ENCODE measurements at regions not wholly inside any gene's neighbourhood (a gene's known extent, or its start where the extent isn't known, plus 50 kb on each side); places are given as distances from the start of the nearest gene placed in this dataset.

DNA sequence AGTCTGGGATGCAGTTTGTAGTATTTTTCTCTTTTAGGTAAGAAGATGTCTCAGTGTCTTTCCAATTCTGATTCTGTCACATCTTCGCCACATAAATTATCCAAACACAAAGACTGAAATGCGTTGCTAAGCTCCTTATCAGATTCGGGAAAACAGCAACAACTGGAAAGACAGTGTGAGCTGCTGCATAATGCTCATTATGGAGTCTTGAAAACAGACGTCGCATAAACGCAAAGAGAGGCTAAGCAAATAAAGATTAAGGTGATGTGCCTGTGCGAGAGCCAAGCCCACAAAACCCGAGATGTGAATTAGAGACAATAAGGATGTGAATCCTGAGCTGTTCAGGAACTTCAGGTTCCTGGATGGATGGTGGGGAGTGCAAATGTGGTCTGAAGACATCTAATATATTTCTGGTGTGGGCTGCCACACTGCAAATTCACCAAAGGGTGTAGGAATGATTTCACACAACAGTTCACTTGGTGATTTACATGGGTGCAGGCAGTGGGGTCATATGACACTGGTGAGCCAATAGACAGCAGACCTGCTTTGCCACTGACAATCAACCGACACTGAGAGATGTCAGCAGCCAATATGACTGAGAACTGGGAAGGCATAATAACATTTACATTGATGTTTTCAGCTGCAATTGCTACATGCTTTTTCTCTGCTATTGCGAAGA is 195.8 kb downstream of the MTX2 start:
- Histone ChIP-seq H3K4me3 (ENCODE audit: low read depth in 1 of 2, low read length in 2 of 2) (no peak overlapping the region), H3K27me3 (ENCODE audit: control insufficient read depth in 1 of 2, insufficient read depth in 2 of 2, low read length in 2 of 2) (no peaks in the 10 kb centered on the region), H3K36me3 (ENCODE audit: control insufficient read depth in 2 of 2, insufficient read depth in 2 of 2, low read length in 1 of 2) (no peaks in the 10 kb centered on the region), H3K9me3 (ENCODE audit: control insufficient read depth in 2 of 2, insufficient read depth in 1 of 2, low read depth in 1 of 2, low read length in 1 of 2) (no peaks in the 10 kb centered on the region), H3K4me1 (ENCODE audit: control insufficient read depth in 2 of 2, insufficient read depth in 2 of 2, low read length in 1 of 2) (no peaks in the 10 kb centered on the region), H3K27ac (ENCODE audit: low read depth in 2 of 2, low read length in 1 of 2) (no peak overlapping the region)
- 59 to 70% methylated on average over 10 of the region's 10 CpGs for WGBS, 2 donors

DNA sequence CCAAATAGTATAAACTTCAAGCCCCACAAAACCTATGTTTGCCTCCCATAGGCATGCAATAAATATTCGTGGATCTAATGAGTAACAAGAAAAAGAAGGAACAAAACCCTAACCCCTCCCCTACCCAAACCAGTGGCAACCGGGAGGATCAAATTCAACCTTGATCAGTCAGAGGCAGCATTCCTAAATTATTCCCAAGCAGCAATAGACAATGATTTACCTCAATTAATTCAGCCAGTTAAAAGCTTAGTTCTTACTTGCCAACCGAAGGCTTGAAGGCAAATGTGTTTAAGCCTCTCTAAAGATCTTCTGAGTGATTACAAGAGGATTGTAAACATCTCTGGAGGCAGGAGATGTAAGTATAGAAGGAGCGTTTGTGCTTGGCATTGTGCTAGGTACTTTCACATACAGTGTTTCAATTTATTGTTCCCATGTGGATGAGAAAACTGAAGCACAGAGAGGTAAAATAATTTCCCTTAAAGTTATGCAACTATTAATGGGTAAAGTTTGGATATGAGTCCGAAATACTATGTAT is 197.7 kb downstream of the MTX2 start:
- 52 to 56% methylated on average over 5 of the region's 5 CpGs for WGBS, 2 donors
- Histone ChIP-seq H3K27ac (ENCODE audit: low read depth in 2 of 2, low read length in 1 of 2) (peak overlapping the region; percentile 11 to 44), H3K4me3 (ENCODE audit: low read depth in 1 of 2, low read length in 2 of 2) (no peak overlapping the region), H3K9me3 (ENCODE audit: control insufficient read depth in 2 of 2, insufficient read depth in 1 of 2, low read depth in 1 of 2, low read length in 1 of 2) (no peaks in the 10 kb centered on the region), H3K36me3 (ENCODE audit: control insufficient read depth in 2 of 2, insufficient read depth in 2 of 2, low read length in 1 of 2) (no peaks in the 10 kb centered on the region), H3K27me3 (ENCODE audit: control insufficient read depth in 1 of 2, insufficient read depth in 2 of 2, low read length in 2 of 2) (no peaks in the 10 kb centered on the region), H3K4me1 (ENCODE audit: control insufficient read depth in 2 of 2, insufficient read depth in 2 of 2, low read length in 1 of 2) (peaks cover 0 to 1% of the 10 kb centered on the region in 2 donors)

DNA sequence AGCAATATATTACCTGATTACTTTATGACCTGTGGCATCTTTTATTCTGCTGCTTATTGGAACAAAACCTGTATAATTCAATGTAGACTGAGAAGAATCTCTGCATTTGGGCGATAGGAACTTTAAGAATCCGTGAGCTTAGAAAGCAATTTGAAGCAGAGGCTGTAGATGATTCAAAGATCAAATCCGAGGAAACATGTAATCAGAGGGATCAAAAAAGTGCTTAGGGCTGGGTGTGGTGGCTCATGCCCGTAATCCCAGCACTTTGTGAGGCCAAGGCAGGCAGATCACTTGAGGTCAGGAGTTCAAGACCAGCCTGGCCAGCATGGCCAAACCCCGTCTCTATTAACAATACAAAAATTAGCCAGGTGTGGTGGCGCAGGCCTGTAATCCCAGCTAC is 198.4 kb downstream of the MTX2 start:
- H3K36me3 ChIP-seq (ENCODE audit: control insufficient read depth in 2 of 2, insufficient read depth in 2 of 2, low read length in 1 of 2): no peaks in the 10 kb centered on the region

DNA sequence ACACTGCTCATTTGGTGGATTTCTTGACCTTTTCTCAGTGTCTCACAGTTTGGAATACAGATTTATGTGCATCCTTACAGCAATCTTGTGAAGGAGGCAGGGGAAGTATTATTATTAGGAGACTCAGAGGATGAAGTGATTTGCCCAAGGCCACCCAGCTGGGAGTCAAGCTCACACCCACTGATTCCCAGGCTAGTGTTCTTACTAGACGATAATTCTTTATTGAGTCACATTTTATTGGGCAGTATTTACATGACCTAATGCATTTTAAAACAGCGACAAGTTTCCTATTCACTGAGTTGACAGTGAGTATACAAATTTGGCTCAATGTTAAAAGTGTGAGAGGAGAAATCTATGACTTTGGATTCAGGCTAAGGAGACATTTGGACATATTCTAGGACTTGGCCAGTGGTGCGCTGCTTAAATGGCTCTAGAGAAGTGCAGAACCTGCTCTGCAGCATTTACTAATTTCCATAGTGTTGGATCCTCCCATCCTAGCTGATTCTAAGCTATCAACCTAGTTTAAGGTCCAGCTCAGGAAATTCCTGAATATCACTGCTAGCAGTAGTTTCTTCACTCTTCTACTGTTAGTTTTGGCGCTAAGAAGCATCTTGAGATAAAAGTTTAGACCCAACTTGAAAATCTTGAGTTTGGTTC is 199.3 kb downstream of the MTX2 start:
- WGBS, 2 donors: 61 to 68% methylated on average over 4 of the region's 4 CpGs
- Histone ChIP-seq H3K27me3 (ENCODE audit: control insufficient read depth in 1 of 2, insufficient read depth in 2 of 2, low read length in 2 of 2) (no peaks in the 10 kb centered on the region), H3K4me1 (ENCODE audit: control insufficient read depth in 2 of 2, insufficient read depth in 2 of 2, low read length in 1 of 2) (peaks cover 0 to 4% of the 10 kb centered on the region in 2 donors), H3K9me3 (ENCODE audit: control insufficient read depth in 2 of 2, insufficient read depth in 1 of 2, low read depth in 1 of 2, low read length in 1 of 2) (no peaks in the 10 kb centered on the region), H3K27ac (ENCODE audit: low read depth in 2 of 2, low read length in 1 of 2) (peak overlapping the region in 1 of 2 donors; percentile 3), H3K36me3 (ENCODE audit: control insufficient read depth in 2 of 2, insufficient read depth in 2 of 2, low read length in 1 of 2) (no peaks in the 10 kb centered on the region), H3K4me3 (ENCODE audit: low read depth in 1 of 2, low read length in 2 of 2) (no peak overlapping the region)

More for the DNA sequence above, 198.4 kb downstream of the MTX2 start:
- H3K9me3 ChIP-seq (ENCODE audit: control insufficient read depth in 2 of 2, insufficient read depth in 1 of 2, low read depth in 1 of 2, low read length in 1 of 2): no peaks in the 10 kb centered on the region
- H3K4me1 ChIP-seq (ENCODE audit: control insufficient read depth in 2 of 2, insufficient read depth in 2 of 2, low read length in 1 of 2): peaks cover 0 to 4% of the 10 kb centered on the region in 2 donors
- H3K4me3 ChIP-seq (ENCODE audit: low read depth in 1 of 2, low read length in 2 of 2): no peak overlapping the region
- H3K27ac ChIP-seq (ENCODE audit: low read depth in 2 of 2, low read length in 1 of 2): peak overlapping the region in 1 of 2 donors; percentile 11
- WGBS, 2 donors: 58 to 64% methylated on average over 6 of the region's 6 CpGs
- no peaks in the 10 kb centered on the region for H3K27me3 ChIP-seq (ENCODE audit: control insufficient read depth in 1 of 2, insufficient read depth in 2 of 2, low read length in 2 of 2)

DNA sequence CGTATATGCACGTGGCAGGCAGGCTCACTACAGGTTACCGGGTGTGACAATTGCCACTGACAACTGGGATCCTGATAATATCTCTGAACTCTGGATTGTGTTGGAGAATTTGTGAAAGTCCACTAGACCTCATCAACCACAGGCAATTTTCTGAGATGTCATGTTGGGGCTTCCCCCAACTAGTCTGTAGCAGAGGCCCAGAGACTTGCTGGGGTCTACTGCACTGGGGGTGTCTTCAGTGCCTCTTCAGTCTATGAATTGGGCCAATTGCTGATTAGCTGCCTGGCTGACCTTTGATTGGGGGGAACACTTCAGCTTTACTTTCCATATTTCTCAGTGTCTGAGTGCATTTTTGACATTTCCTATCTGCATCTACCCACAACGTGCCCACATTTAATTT is 201.5 kb downstream of the MTX2 start:
- no peak overlapping the region for H3K4me3 ChIP-seq (ENCODE audit: low read depth in 1 of 2, low read length in 2 of 2)
- H3K27me3 ChIP-seq (ENCODE audit: control insufficient read depth in 1 of 2, insufficient read depth in 2 of 2, low read length in 2 of 2): no peaks in the 10 kb centered on the region
- WGBS, 2 donors: 73 to 85% methylated on average over 4 of the region's 4 CpGs
- H3K27ac ChIP-seq (ENCODE audit: low read depth in 2 of 2, low read length in 1 of 2): no peak overlapping the region
- H3K9me3 ChIP-seq (ENCODE audit: control insufficient read depth in 2 of 2, insufficient read depth in 1 of 2, low read depth in 1 of 2, low read length in 1 of 2): no peaks in the 10 kb centered on the region
- H3K36me3 ChIP-seq (ENCODE audit: control insufficient read depth in 2 of 2, insufficient read depth in 2 of 2, low read length in 1 of 2): no peaks in the 10 kb centered on the region
- peaks cover 0 to 4% of the 10 kb centered on the region in 2 donors for H3K4me1 ChIP-seq (ENCODE audit: control insufficient read depth in 2 of 2, insufficient read depth in 2 of 2, low read length in 1 of 2)

DNA sequence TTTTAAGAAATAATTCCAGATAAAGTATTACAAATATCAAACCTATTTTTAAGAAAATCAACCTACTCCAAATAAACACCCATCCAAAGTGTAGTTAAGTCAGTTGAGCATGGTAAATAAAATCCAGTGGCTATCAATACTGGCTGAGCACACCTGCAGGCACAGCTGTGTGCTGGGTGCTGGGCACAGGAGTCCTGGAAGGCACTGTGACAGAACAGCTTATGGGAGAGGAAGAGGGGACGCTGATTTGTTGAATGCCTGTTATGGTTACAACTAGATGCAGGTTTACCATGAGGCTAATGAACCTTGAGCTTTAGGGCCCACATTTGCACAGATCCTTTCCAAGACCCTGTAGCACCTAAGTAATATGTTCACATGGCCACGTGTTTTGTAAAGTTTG is 202.7 kb downstream of the MTX2 start:
- H3K4me3 ChIP-seq (ENCODE audit: low read depth in 1 of 2, low read length in 2 of 2): no peak overlapping the region
- no peaks in the 10 kb centered on the region for H3K9me3 ChIP-seq (ENCODE audit: control insufficient read depth in 2 of 2, insufficient read depth in 1 of 2, low read depth in 1 of 2, low read length in 1 of 2)
- WGBS, 2 donors: 85 to 90% methylated on average over 2 of the region's 2 CpGs
- no peaks in the 10 kb centered on the region for H3K36me3 ChIP-seq (ENCODE audit: control insufficient read depth in 2 of 2, insufficient read depth in 2 of 2, low read length in 1 of 2)
- no peaks in the 10 kb centered on the region for H3K27me3 ChIP-seq (ENCODE audit: control insufficient read depth in 1 of 2, insufficient read depth in 2 of 2, low read length in 2 of 2)
- H3K4me1 ChIP-seq (ENCODE audit: control insufficient read depth in 2 of 2, insufficient read depth in 2 of 2, low read length in 1 of 2): peaks cover 0 to 4% of the 10 kb centered on the region in 2 donors
- H3K27ac ChIP-seq (ENCODE audit: low read depth in 2 of 2, low read length in 1 of 2): no peak overlapping the region

DNA sequence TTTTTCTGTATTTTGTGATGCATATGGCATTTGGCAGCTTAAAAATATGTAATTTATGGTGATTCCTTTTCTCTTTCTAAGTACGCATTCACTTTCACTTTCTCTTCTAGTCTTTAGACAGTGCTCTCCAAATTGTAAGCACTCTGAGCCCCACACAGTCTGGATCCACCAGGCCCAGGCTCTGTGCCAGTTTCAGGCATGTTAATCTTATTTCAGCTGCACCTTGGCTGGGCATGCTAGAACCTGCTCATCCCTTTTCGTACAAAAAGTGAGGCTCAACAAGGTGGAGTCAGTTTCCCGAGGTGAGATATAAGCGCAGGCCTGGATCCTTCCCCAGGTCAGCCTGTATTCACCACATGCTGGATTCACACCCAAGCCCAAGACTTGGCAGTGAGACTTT is 203.9 kb downstream of the MTX2 start:
- peak overlapping the region in 1 of 2 donors; percentile 13 for H3K4me3 ChIP-seq (ENCODE audit: low read depth in 1 of 2, low read length in 2 of 2)
- H3K4me1 ChIP-seq (ENCODE audit: control insufficient read depth in 2 of 2, insufficient read depth in 2 of 2, low read length in 1 of 2): peaks cover 0 to 4% of the 10 kb centered on the region in 2 donors
- H3K36me3 ChIP-seq (ENCODE audit: control insufficient read depth in 2 of 2, insufficient read depth in 2 of 2, low read length in 1 of 2): no peaks in the 10 kb centered on the region
- H3K9me3 ChIP-seq (ENCODE audit: control insufficient read depth in 2 of 2, insufficient read depth in 1 of 2, low read depth in 1 of 2, low read length in 1 of 2): no peaks in the 10 kb centered on the region
- peak overlapping the region; percentile 19 to 52 for H3K27ac ChIP-seq (ENCODE audit: low read depth in 2 of 2, low read length in 1 of 2)
- WGBS, 2 donors: 33 to 37% methylated on average over 4 of the region's 4 CpGs
- H3K27me3 ChIP-seq (ENCODE audit: control insufficient read depth in 1 of 2, insufficient read depth in 2 of 2, low read length in 2 of 2): no peaks in the 10 kb centered on the region

DNA sequence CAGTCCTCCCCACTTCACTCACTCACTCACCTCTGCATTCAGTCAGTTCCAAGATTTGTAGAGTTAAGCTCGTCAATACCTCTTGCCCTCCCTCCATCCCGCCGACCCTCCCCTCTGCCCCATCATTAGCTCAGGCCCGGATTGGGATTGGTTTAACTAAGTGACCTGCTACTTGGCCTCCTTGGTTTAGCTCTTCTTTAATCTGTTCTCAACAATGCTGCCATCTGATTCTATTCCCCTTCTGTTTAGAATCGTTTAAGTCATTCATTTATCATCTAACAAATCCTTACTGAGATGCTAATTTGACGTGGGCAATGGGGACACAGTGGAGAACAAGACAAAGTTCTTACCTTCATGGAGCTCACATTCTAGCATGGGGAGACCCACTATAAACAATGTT is 204.6 kb downstream of the MTX2 start:
- WGBS, 2 donors: 87% methylated on average over 6 of the region's 6 CpGs
- H3K4me3 ChIP-seq (ENCODE audit: low read depth in 1 of 2, low read length in 2 of 2): no peak overlapping the region
- H3K4me1 ChIP-seq (ENCODE audit: control insufficient read depth in 2 of 2, insufficient read depth in 2 of 2, low read length in 1 of 2): peaks cover 0 to 4% of the 10 kb centered on the region in 2 donors
- H3K36me3 ChIP-seq (ENCODE audit: control insufficient read depth in 2 of 2, insufficient read depth in 2 of 2, low read length in 1 of 2): no peaks in the 10 kb centered on the region
- H3K27ac ChIP-seq (ENCODE audit: low read depth in 2 of 2, low read length in 1 of 2): peak overlapping the region in 1 of 2 donors; percentile 19
- no peaks in the 10 kb centered on the region for H3K9me3 ChIP-seq (ENCODE audit: control insufficient read depth in 2 of 2, insufficient read depth in 1 of 2, low read depth in 1 of 2, low read length in 1 of 2)
- no peaks in the 10 kb centered on the region for H3K27me3 ChIP-seq (ENCODE audit: control insufficient read depth in 1 of 2, insufficient read depth in 2 of 2, low read length in 2 of 2)

DNA sequence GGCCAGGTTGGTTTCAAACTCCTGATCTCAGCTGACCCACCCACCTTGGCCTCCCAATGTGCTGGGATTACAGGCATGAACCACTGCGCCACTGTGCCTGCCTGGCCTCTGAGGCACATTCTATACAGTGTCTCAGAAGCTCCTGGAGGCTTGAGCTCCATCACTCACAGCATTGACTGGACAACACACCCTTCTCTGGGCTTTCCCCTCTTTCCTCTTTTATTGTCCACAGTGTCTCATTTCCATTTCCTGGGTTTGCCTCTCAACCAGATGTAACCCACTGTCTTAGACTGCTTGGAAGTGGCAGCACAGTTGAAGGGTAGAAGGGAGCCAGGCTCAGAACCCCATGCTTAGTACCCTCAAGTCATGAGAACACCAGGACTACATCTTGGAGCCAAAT is 208.1 kb downstream of the MTX2 start:
- Histone ChIP-seq H3K4me1 (ENCODE audit: control insufficient read depth in 2 of 2, insufficient read depth in 2 of 2, low read length in 1 of 2) (peaks cover 0 to 2% of the 10 kb centered on the region in 2 donors), H3K27ac (ENCODE audit: low read depth in 2 of 2, low read length in 1 of 2) (no peak overlapping the region), H3K27me3 (ENCODE audit: control insufficient read depth in 1 of 2, insufficient read depth in 2 of 2, low read length in 2 of 2) (no peaks in the 10 kb centered on the region), H3K4me3 (ENCODE audit: low read depth in 1 of 2, low read length in 2 of 2) (no peak overlapping the region), H3K36me3 (ENCODE audit: control insufficient read depth in 2 of 2, insufficient read depth in 2 of 2, low read length in 1 of 2) (no peaks in the 10 kb centered on the region), H3K9me3 (ENCODE audit: control insufficient read depth in 2 of 2, insufficient read depth in 1 of 2, low read depth in 1 of 2, low read length in 1 of 2) (no peaks in the 10 kb centered on the region)
- WGBS, 2 donors: 86 to 95% methylated on average over 1 of the region's 1 CpG
